ENCODE measurements at regions not wholly inside any gene's neighbourhood (a gene's known extent, or its start where the extent isn't known, plus 50 kb on each side); places are given as distances from the start of the nearest gene placed in this dataset.
"Not testable (repeated sequence)": the region's sequence is repeated elsewhere in the genome, so short reads cannot be mapped to it uniquely, and the experiment has no call there.

DNA sequence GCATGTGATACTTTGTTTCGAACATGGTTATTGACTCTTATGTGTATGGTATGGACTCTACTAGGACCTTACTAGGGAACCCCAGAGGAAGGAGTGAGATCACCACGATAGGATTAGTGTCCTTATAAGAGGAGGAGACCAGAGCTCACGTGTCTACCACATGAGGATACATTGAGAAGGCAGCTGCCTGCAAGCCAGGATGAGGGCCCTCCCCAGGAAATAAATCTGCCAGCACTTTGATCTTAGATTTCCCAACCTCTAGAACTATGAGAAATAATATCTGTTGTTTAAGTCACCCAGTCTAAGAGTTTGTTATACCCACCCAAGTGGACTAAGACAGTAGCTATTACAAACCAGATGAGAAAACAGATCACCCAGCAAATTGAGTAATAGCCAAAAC is 559.3 kb upstream of the USP24 start:
- no peaks in the 10 kb centered on the region for H3K4me1 ChIP-seq (ENCODE audit: low read length)
- H3K4me3 ChIP-seq (ENCODE audit: low read length), result no peak overlapping the region
- no peak overlapping the region for H2AFZ ChIP-seq (ENCODE audit: low read depth, low read length)
- H3K79me2 ChIP-seq (ENCODE audit: low read length), result no peaks in the 10 kb centered on the region
- no peaks in the 10 kb centered on the region for H3K27me3 ChIP-seq (ENCODE audit: low read depth, low read length)
- TF ChIP-seq, protein P1, sequence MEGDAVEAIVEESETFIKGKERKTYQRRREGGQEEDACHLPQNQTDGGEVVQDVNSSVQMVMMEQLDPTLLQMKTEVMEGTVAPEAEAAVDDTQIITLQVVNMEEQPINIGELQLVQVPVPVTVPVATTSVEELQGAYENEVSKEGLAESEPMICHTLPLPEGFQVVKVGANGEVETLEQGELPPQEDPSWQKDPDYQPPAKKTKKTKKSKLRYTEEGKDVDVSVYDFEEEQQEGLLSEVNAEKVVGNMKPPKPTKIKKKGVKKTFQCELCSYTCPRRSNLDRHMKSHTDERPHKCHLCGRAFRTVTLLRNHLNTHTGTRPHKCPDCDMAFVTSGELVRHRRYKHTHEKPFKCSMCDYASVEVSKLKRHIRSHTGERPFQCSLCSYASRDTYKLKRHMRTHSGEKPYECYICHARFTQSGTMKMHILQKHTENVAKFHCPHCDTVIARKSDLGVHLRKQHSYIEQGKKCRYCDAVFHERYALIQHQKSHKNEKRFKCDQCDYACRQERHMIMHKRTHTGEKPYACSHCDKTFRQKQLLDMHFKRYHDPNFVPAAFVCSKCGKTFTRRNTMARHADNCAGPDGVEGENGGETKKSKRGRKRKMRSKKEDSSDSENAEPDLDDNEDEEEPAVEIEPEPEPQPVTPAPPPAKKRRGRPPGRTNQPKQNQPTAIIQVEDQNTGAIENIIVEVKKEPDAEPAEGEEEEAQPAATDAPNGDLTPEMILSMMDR (IDR thresholded peaks at IDR 0.05; ENCODE audit: low read depth, low read length), result no peak
- no peak for TF ChIP-seq EZH2phosphoT487 (IDR thresholded peaks at IDR 0.05; ENCODE audit: low read depth)
- no peaks in the 10 kb centered on the region for H3K9me3 ChIP-seq (ENCODE audit: insufficient read depth, low read length)
- H3K27ac ChIP-seq (ENCODE audit: low read length), result no peak overlapping the region
- no peaks in the 10 kb centered on the region for H3K36me3 ChIP-seq (replicated peaks; ENCODE audit: low read depth, low read length)
- H4K20me1 ChIP-seq (ENCODE audit: insufficient read depth, low read length), result no peaks in the 10 kb centered on the region
- H3K4me2 ChIP-seq (ENCODE audit: low read length), result no peak overlapping the region
- no peak overlapping the region for H3K9ac ChIP-seq (ENCODE audit: low read length)

DNA sequence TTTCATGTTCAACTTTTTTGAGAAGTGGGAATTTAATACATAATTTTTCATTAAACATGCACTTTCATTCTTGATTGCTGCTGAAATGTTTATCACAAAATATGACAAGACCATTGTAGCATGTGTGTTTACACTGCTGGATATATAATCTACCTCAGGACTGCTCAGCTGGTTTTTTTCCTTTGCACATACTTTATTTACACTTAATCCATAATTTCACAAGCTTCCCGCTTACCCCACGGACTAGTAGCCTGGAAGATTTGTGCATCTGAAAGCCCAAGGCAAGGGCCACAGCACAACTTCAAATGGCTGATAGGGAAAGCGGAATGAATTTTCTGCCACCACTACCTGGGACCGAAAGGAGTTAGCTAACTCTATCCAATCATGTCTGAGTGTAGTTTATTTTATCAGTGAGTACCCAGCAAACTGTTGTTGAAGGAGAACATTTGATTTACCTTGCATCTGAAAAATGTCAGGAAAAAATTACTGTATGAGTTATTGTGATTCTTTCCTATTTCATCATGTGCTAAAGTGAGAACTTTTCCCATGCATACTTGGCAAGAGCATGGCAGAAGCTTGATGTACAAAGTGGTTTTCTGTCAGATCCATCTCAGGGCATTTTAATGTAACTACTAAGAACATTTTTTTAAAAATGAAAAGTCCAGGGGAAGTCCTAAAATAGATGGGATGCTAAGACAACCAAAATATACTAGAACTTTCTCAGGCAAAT is 558.2 kb upstream of the USP24 start:
- no peak overlapping the region for H3K27ac ChIP-seq (ENCODE audit: low read length)
- H4K20me1 ChIP-seq (ENCODE audit: insufficient read depth, low read length), result no peaks in the 10 kb centered on the region
- H3K9me3 ChIP-seq (ENCODE audit: insufficient read depth, low read length), result no peaks in the 10 kb centered on the region
- no peaks in the 10 kb centered on the region for H3K36me3 ChIP-seq (replicated peaks; ENCODE audit: low read depth, low read length)
- no peaks in the 10 kb centered on the region for H3K4me1 ChIP-seq (ENCODE audit: low read length)
- H3K4me2 ChIP-seq (ENCODE audit: low read length), result no peak overlapping the region
- H3K9ac ChIP-seq (ENCODE audit: low read length), result no peak overlapping the region
- no peak overlapping the region for H3K4me3 ChIP-seq (ENCODE audit: low read length)
- H3K27me3 ChIP-seq (ENCODE audit: low read depth, low read length), result no peaks in the 10 kb centered on the region
- H3K79me2 ChIP-seq (ENCODE audit: low read length), result no peaks in the 10 kb centered on the region
- H2AFZ ChIP-seq (ENCODE audit: low read depth, low read length), result no peak overlapping the region
- TF ChIP-seq EZH2phosphoT487 (IDR thresholded peaks at IDR 0.05; ENCODE audit: low read depth), result no peak
- TF ChIP-seq, protein P1 (IDR thresholded peaks at IDR 0.05; ENCODE audit: low read depth, low read length), result no peak

DNA sequence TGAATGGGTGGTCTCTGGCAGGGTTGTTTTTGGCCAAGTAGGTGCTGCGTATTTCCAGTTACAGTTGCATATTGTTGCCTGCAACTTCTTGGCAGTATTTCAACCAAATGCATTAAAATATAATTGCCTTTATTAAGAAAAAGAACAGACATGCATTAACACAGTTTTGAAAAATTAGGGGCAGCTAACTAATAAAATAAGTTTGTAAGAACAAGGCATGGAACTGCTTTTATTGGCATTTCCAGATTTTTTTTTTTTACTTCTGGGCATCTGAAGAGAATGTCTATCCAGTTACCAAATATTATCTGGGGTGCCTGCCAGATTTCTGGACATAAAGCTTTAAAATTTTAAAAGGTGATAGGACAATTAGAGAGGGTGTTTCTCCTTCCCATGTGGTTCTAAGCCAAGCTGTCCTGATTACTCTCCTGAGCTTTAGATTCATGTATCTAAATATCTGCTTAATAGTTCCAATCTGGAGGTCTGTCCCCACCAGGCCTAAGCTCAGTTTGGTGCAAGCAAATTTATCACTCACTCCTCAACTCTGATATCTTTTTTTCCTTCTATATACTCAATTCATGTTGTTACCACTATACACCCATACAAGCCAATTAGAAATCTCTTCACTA is 553.3 kb upstream of the USP24 start:
- Histone ChIP-seq H2AFZ (ENCODE audit: low read depth, low read length) (no peak overlapping the region), H3K4me3 (ENCODE audit: low read length) (no peak overlapping the region), H3K36me3 (replicated peaks; ENCODE audit: low read depth, low read length) (no peaks in the 10 kb centered on the region), H3K79me2 (ENCODE audit: low read length) (no peaks in the 10 kb centered on the region), H3K4me1 (ENCODE audit: low read length) (no peaks in the 10 kb centered on the region), H3K27me3 (ENCODE audit: low read depth, low read length) (no peaks in the 10 kb centered on the region), H3K9ac (ENCODE audit: low read length) (no peak overlapping the region), H3K27ac (ENCODE audit: low read length) (no peak overlapping the region), H3K9me3 (ENCODE audit: insufficient read depth, low read length) (no peaks in the 10 kb centered on the region), H4K20me1 (ENCODE audit: insufficient read depth, low read length) (no peaks in the 10 kb centered on the region), H3K4me2 (ENCODE audit: low read length) (no peak overlapping the region)
- no peak for TF ChIP-seq EZH2phosphoT487 (IDR thresholded peaks at IDR 0.05; ENCODE audit: low read depth)

DNA sequence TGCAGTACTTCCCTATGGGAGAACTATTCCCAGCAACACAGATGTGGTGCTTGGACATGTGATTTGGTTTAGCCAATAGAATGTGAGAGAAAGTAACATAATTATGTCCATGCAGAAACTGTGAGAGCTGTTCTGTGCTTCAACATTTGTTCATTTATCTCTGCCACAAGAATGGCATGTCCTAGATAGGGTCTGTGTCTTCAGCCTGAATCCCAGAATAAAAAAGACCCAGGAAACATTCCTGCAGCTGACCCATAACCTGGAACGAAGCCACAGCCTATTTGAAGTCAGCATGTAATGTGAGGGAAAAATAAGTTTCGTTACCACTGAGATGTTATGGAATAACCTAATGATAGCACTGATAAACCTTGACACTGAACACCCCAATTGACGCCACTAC is 552.0 kb upstream of the USP24 start:
- H3K79me2 ChIP-seq (ENCODE audit: low read length), result no peaks in the 10 kb centered on the region
- no peak overlapping the region for H2AFZ ChIP-seq (ENCODE audit: low read depth, low read length)
- no peak overlapping the region for H3K4me2 ChIP-seq (ENCODE audit: low read length)
- H3K4me3 ChIP-seq (ENCODE audit: low read length), result no peak overlapping the region
- no peaks in the 10 kb centered on the region for H3K4me1 ChIP-seq (ENCODE audit: low read length)
- H3K36me3 ChIP-seq (replicated peaks; ENCODE audit: low read depth, low read length), result no peaks in the 10 kb centered on the region
- H3K9me3 ChIP-seq (ENCODE audit: insufficient read depth, low read length), result no peaks in the 10 kb centered on the region
- TF ChIP-seq, protein P1 (IDR thresholded peaks at IDR 0.05; ENCODE audit: low read depth, low read length), result no peak
- no peak for TF ChIP-seq EZH2phosphoT487 (IDR thresholded peaks at IDR 0.05; ENCODE audit: low read depth)
- H4K20me1 ChIP-seq (ENCODE audit: insufficient read depth, low read length), result no peaks in the 10 kb centered on the region
- H3K27me3 ChIP-seq (ENCODE audit: low read depth, low read length), result no peaks in the 10 kb centered on the region
- H3K9ac ChIP-seq (ENCODE audit: low read length), result no peak overlapping the region
- H3K27ac ChIP-seq (ENCODE audit: low read length), result no peak overlapping the region

DNA sequence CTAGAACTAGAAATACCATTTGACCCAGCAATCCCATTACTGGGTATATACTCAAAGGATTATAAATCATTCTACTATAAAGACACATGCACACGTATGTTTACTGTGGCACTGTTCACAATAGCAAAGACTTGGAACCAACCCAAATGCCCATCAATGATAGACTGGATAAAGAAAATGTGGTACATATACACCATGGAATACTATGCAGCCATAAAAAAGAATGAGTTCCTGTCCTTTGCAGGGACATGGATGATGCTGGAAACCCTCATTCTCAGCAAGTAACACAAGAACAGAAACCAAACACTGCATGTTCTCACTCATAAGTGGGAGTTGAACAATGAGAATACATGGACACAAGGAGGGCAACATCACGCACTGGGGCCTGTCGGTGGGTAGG is 550.3 kb upstream of the USP24 start:
- H3K27me3 ChIP-seq (ENCODE audit: low read depth, low read length); H3K9ac ChIP-seq (ENCODE audit: low read length); H2AFZ ChIP-seq (ENCODE audit: low read depth, low read length): not testable (repeated sequence)

More for the DNA sequence above, 550.3 kb upstream of the USP24 start:
- not testable (repeated sequence) for H3K4me2 ChIP-seq (ENCODE audit: low read length); H3K9me3 ChIP-seq (ENCODE audit: insufficient read depth, low read length); H3K4me3 ChIP-seq (ENCODE audit: low read length); H4K20me1 ChIP-seq (ENCODE audit: insufficient read depth, low read length); H3K27ac ChIP-seq (ENCODE audit: low read length); H3K4me1 ChIP-seq (ENCODE audit: low read length); H3K79me2 ChIP-seq (ENCODE audit: low read length); H3K36me3 ChIP-seq (replicated peaks; ENCODE audit: low read depth, low read length)

All from OCI-LY3 (cell line).